IPS DF 19.7 (cell line): ENCODE measurements at regions not wholly inside any gene's neighbourhood (a gene's known extent, or its start where the extent isn't known, plus 50 kb on each side); places are given as distances from the start of the nearest gene placed in this dataset.
"Not testable (repeated sequence)": the region's sequence is repeated elsewhere in the genome, so short reads cannot be mapped to it uniquely, and the experiment has no call there.

Experiments used
- DNase-seq: peaks from one replicate; pipeline ENCODE4 v3.0.0-alpha.2; 2013; ENCODE audit warnings: low read depth, low spot score

- DNase-seq, result no peak
Measured at GRCh38 chr10:129192344-129193128, 274.5 kb upstream of the MGMT start.

- no peak for DNase-seq
Measured at GRCh38 chr10:129193148-129193547, 273.9 kb upstream of the MGMT start.

GRCh38 chr10:129194181-129194870 is 272.7 kb upstream of the MGMT start:
- no peak for DNase-seq

- peak; percentile 1 for DNase-seq
Measured at GRCh38 chr10:129199826-129200225, 267.2 kb upstream of the MGMT start.

GRCh38 chr10:129203819-129204218 is 263.2 kb upstream of the MGMT start:
- no peak for DNase-seq

- DNase-seq, result no peak
Measured at GRCh38 chr10:129207297-129207696, 259.7 kb upstream of the MGMT start.

GRCh38 chr10:129210876-129211275 is 256.2 kb upstream of the MGMT start:
- no peak for DNase-seq

GRCh38 chr10:129213256-129213655 is 253.8 kb upstream of the MGMT start:
- DNase-seq, result no peak

- DNase-seq, result not testable (repeated sequence)
Measured at GRCh38 chr10:129213996-129214395, 253.0 kb upstream of the MGMT start.

GRCh38 chr10:129219364-129219763 is 247.7 kb upstream of the MGMT start:
- DNase-seq, result no peak

GRCh38 chr10:129222436-129222835 is 244.6 kb upstream of the MGMT start:
- no peak for DNase-seq

- DNase-seq, result no peak
Measured at GRCh38 chr10:129223363-129223762, 243.7 kb upstream of the MGMT start.

- no peak for DNase-seq
Measured at GRCh38 chr10:129224065-129224464, 243.0 kb upstream of the MGMT start.

- DNase-seq, result no peak
Measured at GRCh38 chr10:129231821-129232220, 235.2 kb upstream of the MGMT start.

- DNase-seq, result no peak
Measured at GRCh38 chr10:129233351-129234148, 233.5 kb upstream of the MGMT start.

GRCh38 chr10:129236274-129236691 is 230.8 kb upstream of the MGMT start:
- DNase-seq, result no peak

- DNase-seq, result no peak
Measured at GRCh38 chr10:129241461-129241860, 225.6 kb upstream of the MGMT start.

GRCh38 chr10:129244298-129244697 is 222.7 kb upstream of the MGMT start:
- no peak for DNase-seq

GRCh38 chr10:129244757-129245156 is 222.3 kb upstream of the MGMT start:
- DNase-seq, result no peak

- DNase-seq, result no peak
Measured at GRCh38 chr10:129253161-129253864, 213.7 kb upstream of the MGMT start.

GRCh38 chr10:129253865-129254179 is 213.2 kb upstream of the MGMT start:
- no peak for DNase-seq
